ENCODE measurements at regions not wholly inside any gene's neighbourhood (a gene's known extent, or its start where the extent isn't known, plus 50 kb on each side); places are given as distances from the start of the nearest gene placed in this dataset.

DNA sequence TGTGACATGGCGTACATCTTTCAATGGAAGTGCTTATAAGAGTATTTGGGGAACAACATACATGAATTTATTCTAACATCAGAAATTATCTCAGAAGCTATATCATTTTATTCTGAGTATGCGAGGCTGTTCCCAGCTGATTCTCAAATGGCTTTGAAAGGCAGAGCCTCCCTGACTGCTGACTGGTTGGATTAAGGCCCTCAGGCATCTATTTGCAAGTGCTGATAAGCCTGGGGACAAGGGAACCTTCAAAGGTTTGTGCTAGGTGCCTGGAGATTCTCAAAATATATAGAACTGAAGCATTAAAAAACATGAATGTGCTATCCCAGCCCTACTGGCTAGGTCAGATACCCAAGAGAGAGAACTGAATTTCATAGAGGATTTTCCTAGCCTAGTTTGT, 235.1 kb downstream of the LURAP1L start:
- TF ChIP-seq, protein P1, sequence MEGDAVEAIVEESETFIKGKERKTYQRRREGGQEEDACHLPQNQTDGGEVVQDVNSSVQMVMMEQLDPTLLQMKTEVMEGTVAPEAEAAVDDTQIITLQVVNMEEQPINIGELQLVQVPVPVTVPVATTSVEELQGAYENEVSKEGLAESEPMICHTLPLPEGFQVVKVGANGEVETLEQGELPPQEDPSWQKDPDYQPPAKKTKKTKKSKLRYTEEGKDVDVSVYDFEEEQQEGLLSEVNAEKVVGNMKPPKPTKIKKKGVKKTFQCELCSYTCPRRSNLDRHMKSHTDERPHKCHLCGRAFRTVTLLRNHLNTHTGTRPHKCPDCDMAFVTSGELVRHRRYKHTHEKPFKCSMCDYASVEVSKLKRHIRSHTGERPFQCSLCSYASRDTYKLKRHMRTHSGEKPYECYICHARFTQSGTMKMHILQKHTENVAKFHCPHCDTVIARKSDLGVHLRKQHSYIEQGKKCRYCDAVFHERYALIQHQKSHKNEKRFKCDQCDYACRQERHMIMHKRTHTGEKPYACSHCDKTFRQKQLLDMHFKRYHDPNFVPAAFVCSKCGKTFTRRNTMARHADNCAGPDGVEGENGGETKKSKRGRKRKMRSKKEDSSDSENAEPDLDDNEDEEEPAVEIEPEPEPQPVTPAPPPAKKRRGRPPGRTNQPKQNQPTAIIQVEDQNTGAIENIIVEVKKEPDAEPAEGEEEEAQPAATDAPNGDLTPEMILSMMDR (IDR thresholded peaks at IDR 0.05) = no peak
- no peak for TF ChIP-seq POLR2A (IDR thresholded peaks at IDR 0.05)

Data from uterus (tissue), 2 donors.